ENCODE measurements at regions not wholly inside any gene's neighbourhood (a gene's known extent, or its start where the extent isn't known, plus 50 kb on each side); places are given as distances from the start of the nearest gene placed in this dataset.

GRCh38 chr6:63395381-63395780, 75.6 kb upstream of the LGSN start:
- DNase-seq (ENCODE audit: low read depth in 2 of 2) = no peak
- TF ChIP-seq CTCF (IDR thresholded peaks at IDR 0.05; ENCODE audit: low read depth, low read length) = no peak
- no peak overlapping the region for H3K4me3 ChIP-seq (replicated peaks in 1 of 2; ENCODE audit: low read depth in 2 of 2, low read length in 2 of 2)

GRCh38 chr6:63403725-63404124, 83.9 kb upstream of the LGSN start:
- TF ChIP-seq CTCF (IDR thresholded peaks at IDR 0.05; ENCODE audit: low read depth, low read length) = no peak
- DNase-seq (ENCODE audit: low read depth in 2 of 2) = no peak
- H3K4me3 ChIP-seq (replicated peaks in 1 of 2; ENCODE audit: low read depth in 2 of 2, low read length in 2 of 2) = no peak overlapping the region

GRCh38 chr6:63410435-63411426, 90.9 kb upstream of the LGSN start:
- H3K4me3 ChIP-seq (replicated peaks in 1 of 2; ENCODE audit: low read depth in 2 of 2, low read length in 2 of 2) = no peak overlapping the region
- no peak for DNase-seq (ENCODE audit: low read depth in 2 of 2)
- TF ChIP-seq CTCF (IDR thresholded peaks at IDR 0.05; ENCODE audit: low read depth, low read length) = no peak

GRCh38 chr6:63415286-63415685, 95.5 kb upstream of the LGSN start:
- no peak for DNase-seq (ENCODE audit: low read depth in 2 of 2)
- no peak for TF ChIP-seq CTCF (IDR thresholded peaks at IDR 0.05; ENCODE audit: low read depth, low read length)
- no peak overlapping the region for H3K4me3 ChIP-seq (replicated peaks in 1 of 2; ENCODE audit: low read depth in 2 of 2, low read length in 2 of 2)

GRCh38 chr6:63418741-63419140, 99.0 kb upstream of the LGSN start:
- H3K4me3 ChIP-seq (replicated peaks in 1 of 2; ENCODE audit: low read depth in 2 of 2, low read length in 2 of 2) = no peak overlapping the region
- no peak for TF ChIP-seq CTCF (IDR thresholded peaks at IDR 0.05; ENCODE audit: low read depth, low read length)

GRCh38 chr6:63424636-63425035, 104.9 kb upstream of the LGSN start:
- TF ChIP-seq CTCF (IDR thresholded peaks at IDR 0.05; ENCODE audit: low read depth, low read length) = no peak
- no peak for DNase-seq (ENCODE audit: low read depth in 2 of 2)

More at GRCh38 chr6:63418741-63419140, 99.0 kb upstream of the LGSN start:
- no peak for DNase-seq (ENCODE audit: low read depth in 2 of 2)

More at GRCh38 chr6:63424636-63425035, 104.9 kb upstream of the LGSN start:
- no peak overlapping the region for H3K4me3 ChIP-seq (replicated peaks in 1 of 2; ENCODE audit: low read depth in 2 of 2, low read length in 2 of 2)
